B cell (primary cell): ENCODE measurements at regions not wholly inside any gene's neighbourhood (a gene's known extent, or its start where the extent isn't known, plus 50 kb on each side); places are given as distances from the start of the nearest gene placed in this dataset.

Experiments
- ATAC-seq: fragments of 200-7000 bp; cut with Tn5 transposase; one replicate; pipeline ENCODE4 v1.10.0; 2021; ENCODE audit warnings: low read depth, mild to moderate bottlenecking, moderate number of reproducible peaks, moderate library complexity
- CTCF ChIA-PET: fragments of 350-600 bp; sonication (Branson Sonifier 250); formaldehyde crosslinking; loops from one replicate; lab custom pipeline; 2021; ENCODE audit warnings: antibody characterized with exemption, inconsistent platforms; lab: Charles Lee
- POLR2A ChIA-PET: fragments of 350-600 bp; sonication (Branson Sonifier 250); formaldehyde crosslinking; loops from one replicate; lab custom pipeline; 2021; ENCODE audit warnings: antibody characterized with exemption; lab: Charles Lee
- DNase-seq: peaks from one replicate; pipeline ENCODE4 v3.0.0; 2013
- H2AFZ ChIP-seq: 2 replicates; pipeline ENCODE4 v1.6.1; 2012; ENCODE audit warnings: mild to moderate bottlenecking, low read depth, low read length; ENCODE audit not compliant: insufficient read depth, poor library complexity, severe bottlenecking
- H3K27ac ChIP-seq, 2 donors: 1 replicate in 1 of 2; 2 replicates in 1 of 2; pipeline ENCODE4 v1.5.1; 2012 to 2013; ENCODE audit warnings: low read length in 2 of 2, mild to moderate bottlenecking in 2 of 2, moderate library complexity in 1 of 2
- H3K27me3 ChIP-seq, 4 experiments: fragments of 200-600 bp in 1 of 4; sonication (generic) in 1 of 4; replicated peaks in 1 of 4; 1 replicate in 2 of 4; 2 replicates in 2 of 4; pipeline versions ENCODE4 v1.6.1 to v1.7.0; 2013 to 2016; ENCODE audit warnings: low read length in 3 of 4, mild to moderate bottlenecking in 2 of 4, mixed read lengths in 1 of 4, moderate library complexity in 1 of 4; ENCODE audit not compliant: insufficient read depth in 4 of 4, control insufficient read depth in 3 of 4; ENCODE audit errors: control extremely low read depth in 1 of 4
- H3K36me3 ChIP-seq, 2 experiments: replicated peaks in 1 of 2; 1 replicate in 1 of 2; 2 replicates in 1 of 2; pipeline versions ENCODE4 v1.6.1 to v1.7.1; 2013; ENCODE audit warnings: low read length in 1 of 2; ENCODE audit not compliant: insufficient read depth in 2 of 2, control insufficient read depth in 1 of 2; ENCODE audit errors: control extremely low read depth in 1 of 2, extremely low read depth in 1 of 2
- H3K4me1 ChIP-seq, 2 donors: fragments of 200-600 bp in 1 of 2; sonication (generic) in 1 of 2; 1 replicate in 1 of 2; 2 replicates in 1 of 2; pipeline versions ENCODE4 v1.5.1 to v1.6.1; 2013 to 2017; ENCODE audit warnings: low read length in 2 of 2; ENCODE audit not compliant: control insufficient read depth in 2 of 2, insufficient read depth in 2 of 2
- H3K4me2 ChIP-seq: replicated peaks from 2 replicates; pipeline ENCODE3; 2012; ENCODE audit warnings: mild to moderate bottlenecking, low read depth, low read length; ENCODE audit not compliant: poor library complexity, severe bottlenecking
- H3K4me3 ChIP-seq, 5 experiments: fragments of 200-600 bp in 1 of 5; sonication (generic) in 1 of 5; 1 replicate in 3 of 5; 2 replicates in 2 of 5; pipeline versions ENCODE4 v1.5.1 to v1.7.0; 2011 to 2016; ENCODE audit warnings: low read length in 4 of 5, mild to moderate bottlenecking in 4 of 5, low read depth in 2 of 5, control low read depth in 1 of 5, moderate library complexity in 1 of 5; ENCODE audit not compliant: insufficient read depth in 1 of 5; ENCODE audit errors: control extremely low read depth in 1 of 5, extremely low read depth in 1 of 5
- H3K79me2 ChIP-seq: fragments of 200-600 bp; sonication (generic); one replicate; pipeline ENCODE4 v1.6.0; 2016; ENCODE audit warnings: low read length; ENCODE audit not compliant: control insufficient read depth, insufficient read depth
- H3K9ac ChIP-seq: fragments of 200-600 bp; sonication (generic); 2 replicates; pipeline ENCODE4 v1.6.1; 2017; ENCODE audit warnings: mild to moderate bottlenecking, low read length, moderate library complexity
- H3K9me3 ChIP-seq, 3 donors: one replicate each; pipeline versions ENCODE4 v1.6.1 to v1.7.1; 2013; ENCODE audit warnings: low read length in 2 of 3; ENCODE audit not compliant: control insufficient read depth in 2 of 3, insufficient read depth in 1 of 3; ENCODE audit errors: control extremely low read depth in 1 of 3
- H4K20me1 ChIP-seq: 2 replicates; pipeline ENCODE4 v1.6.0; 2012; ENCODE audit warnings: mild to moderate bottlenecking, low read length; ENCODE audit not compliant: insufficient read depth, control insufficient read depth, poor library complexity, severe bottlenecking
- H3K27ac Mint-ChIP-seq: one replicate; pipeline ENCODE4 v1.8.0; 2021; ENCODE audit warnings: mixed read lengths
- H3K27me3 Mint-ChIP-seq: one replicate; pipeline ENCODE4 v1.8.0; 2021; ENCODE audit warnings: mixed read lengths
- H3K4me1 Mint-ChIP-seq: one replicate; pipeline ENCODE4 v1.8.0; 2021; ENCODE audit warnings: mixed read lengths
- H3K4me3 Mint-ChIP-seq: one replicate; pipeline ENCODE4 v1.8.0; 2021; ENCODE audit warnings: mixed read lengths
- H3K9me3 Mint-ChIP-seq: one replicate; pipeline ENCODE4 v1.8.0; 2022; ENCODE audit warnings: mixed read lengths; ENCODE audit not compliant: insufficient read depth
- EZH2 ChIP-seq: IDR thresholded peaks from 2 replicates; pipeline ENCODE4 v1.6.1; 2012; ENCODE audit warnings: borderline replicate concordance, low read depth, mild to moderate bottlenecking, moderate library complexity, low read length; ENCODE audit not compliant: insufficient read depth, poor library complexity, severe bottlenecking
- WGBS: methylation state at CpG from one replicate; pipeline ENCODE4 v1.1.5; 2013; ENCODE audit warnings: missing lambda C conversion rate; ENCODE audit not compliant: insufficient coverage; 5-methylcytosine and 5-hydroxymethylcytosine counted together
- intact Hi-C: fragments of 100-400 bp; cut with micrococcal nuclease; formaldehyde crosslinking; loops from one replicate; pipeline ENCODE4 v1.10.0; 2022
- TF ChIP-seq, protein P1 (sequence below): fragments of 200-600 bp; IDR thresholded peaks from one replicate; pipeline ENCODE4 v1.8.0; 2022; ENCODE audit warnings: antibody characterized with exemption, mild to moderate bottlenecking

DNA sequence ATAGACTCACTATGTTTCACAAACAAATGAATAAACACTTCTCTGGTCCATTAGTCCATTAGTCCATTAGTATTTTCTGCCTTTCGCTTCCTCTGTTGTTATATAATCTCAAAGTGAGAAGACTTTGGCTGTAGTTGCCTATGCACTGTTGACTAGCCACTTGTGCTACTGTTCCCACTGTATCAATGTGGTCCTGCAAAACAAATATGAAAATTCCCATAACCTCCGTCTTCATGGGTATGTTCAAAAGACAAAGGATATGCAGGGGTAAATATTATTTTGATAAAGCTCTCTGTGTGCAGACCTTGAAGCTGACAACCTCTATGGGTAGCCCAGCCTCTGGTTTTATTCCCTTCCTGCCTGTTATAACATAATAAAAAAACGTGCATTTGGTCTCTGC is 77.8 kb downstream of the DIO2 start:
- H3K4me1 ChIP-seq, result no peaks in the 10 kb centered on the region
- no peak overlapping the region for H3K27ac ChIP-seq
- no peak overlapping the region for H3K4me2 ChIP-seq
- H3K27me3 Mint-ChIP-seq, result no peaks in the 10 kb centered on the region
- intact Hi-C loops, result no loop called here
- H3K79me2 ChIP-seq, result no peaks in the 10 kb centered on the region
- no peak for ATAC-seq
- ChIA-PET POLR2A (no interaction called here), CTCF (no interaction called here)
- no peak overlapping the region for H2AFZ ChIP-seq
- WGBS, result no CpG with 5 or more reads among the region's 3 CpGs
- peaks cover 3 to 18% (median 6%) of the 10 kb centered on the region in 3 donors for H3K9me3 ChIP-seq
- no peak for DNase-seq
- no peak overlapping the region for H3K4me3 Mint-ChIP-seq
- H4K20me1 ChIP-seq, result no peaks in the 10 kb centered on the region
- no peaks in the 10 kb centered on the region for H3K27me3 ChIP-seq
- no peaks in the 10 kb centered on the region for H3K36me3 ChIP-seq
- peaks cover 14% of the 10 kb centered on the region for H3K9me3 Mint-ChIP-seq
- no peak overlapping the region for H3K27ac Mint-ChIP-seq
- TF ChIP-seq, protein P1, sequence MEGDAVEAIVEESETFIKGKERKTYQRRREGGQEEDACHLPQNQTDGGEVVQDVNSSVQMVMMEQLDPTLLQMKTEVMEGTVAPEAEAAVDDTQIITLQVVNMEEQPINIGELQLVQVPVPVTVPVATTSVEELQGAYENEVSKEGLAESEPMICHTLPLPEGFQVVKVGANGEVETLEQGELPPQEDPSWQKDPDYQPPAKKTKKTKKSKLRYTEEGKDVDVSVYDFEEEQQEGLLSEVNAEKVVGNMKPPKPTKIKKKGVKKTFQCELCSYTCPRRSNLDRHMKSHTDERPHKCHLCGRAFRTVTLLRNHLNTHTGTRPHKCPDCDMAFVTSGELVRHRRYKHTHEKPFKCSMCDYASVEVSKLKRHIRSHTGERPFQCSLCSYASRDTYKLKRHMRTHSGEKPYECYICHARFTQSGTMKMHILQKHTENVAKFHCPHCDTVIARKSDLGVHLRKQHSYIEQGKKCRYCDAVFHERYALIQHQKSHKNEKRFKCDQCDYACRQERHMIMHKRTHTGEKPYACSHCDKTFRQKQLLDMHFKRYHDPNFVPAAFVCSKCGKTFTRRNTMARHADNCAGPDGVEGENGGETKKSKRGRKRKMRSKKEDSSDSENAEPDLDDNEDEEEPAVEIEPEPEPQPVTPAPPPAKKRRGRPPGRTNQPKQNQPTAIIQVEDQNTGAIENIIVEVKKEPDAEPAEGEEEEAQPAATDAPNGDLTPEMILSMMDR, result no peak
- TF ChIP-seq EZH2, result no peak
- H3K4me1 Mint-ChIP-seq, result no peaks in the 10 kb centered on the region
- H3K4me3 ChIP-seq, result no peak overlapping the region
- no peak overlapping the region for H3K9ac ChIP-seq

DNA sequence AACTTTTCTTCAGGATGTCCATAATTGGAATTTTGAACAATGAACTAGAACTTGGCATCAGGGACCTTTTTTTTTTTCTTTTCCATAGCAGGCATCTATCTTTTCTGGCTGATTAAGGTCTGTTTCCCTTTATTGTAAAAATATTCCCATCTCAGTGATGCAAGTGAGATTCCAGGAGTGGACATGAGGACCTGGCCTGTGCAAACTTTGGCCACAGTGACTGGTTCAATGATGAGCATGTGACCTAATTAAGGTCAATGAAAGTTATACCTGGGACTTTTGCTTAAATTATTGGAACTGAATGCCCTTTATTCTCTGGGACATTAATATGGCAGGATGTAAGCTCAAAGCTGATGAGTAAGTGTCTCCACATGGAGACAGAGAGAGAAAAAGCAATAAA is 83.8 kb downstream of the DIO2 start:
- TF ChIP-seq EZH2, result no peak
- TF ChIP-seq, protein P1, result no peak
- Histone ChIP-seq H3K27ac (no peak overlapping the region), H4K20me1 (no peaks in the 10 kb centered on the region), H3K36me3 (no peaks in the 10 kb centered on the region), H3K4me3 (no peak overlapping the region), H3K9ac (no peak overlapping the region), H3K79me2 (no peaks in the 10 kb centered on the region), H3K9me3 (peaks cover 0 to 7% (median 0%) of the 10 kb centered on the region in 3 donors), H3K27me3 (no peaks in the 10 kb centered on the region), H3K4me2 (no peak overlapping the region), H2AFZ (no peak overlapping the region), H3K4me1 (no peaks in the 10 kb centered on the region)
- CTCF ChIA-PET, result no interaction called here
- Mint-ChIP-seq H3K27me3 (no peaks in the 10 kb centered on the region), H3K27ac (no peak overlapping the region), H3K4me3 (no peak overlapping the region), H3K9me3 (no peaks in the 10 kb centered on the region), H3K4me1 (no peaks in the 10 kb centered on the region)
- DNase-seq (no peak), ATAC-seq (no peak)
- POLR2A ChIA-PET, result no interaction called here
- intact Hi-C loops, result no loop called here
